ENCODE measurements at regions not wholly inside any gene's neighbourhood (a gene's known extent, or its start where the extent isn't known, plus 50 kb on each side); places are given as distances from the start of the nearest gene placed in this dataset.

GRCh38 chr22:48398181-48398905, 1429.3 kb downstream of the BRD1 start:
- DNase-seq (ENCODE audit: low read depth in 1 of 2, low spot score in 1 of 2) = no peak
- in situ Hi-C loops (cut with HindIII; ENCODE audit: low pct_unique_long_range_greater_than_20kb, low sequenced_read_pairs) = no loop called here
- TF ChIP-seq JUND (IDR thresholded peaks at IDR 0.05; ENCODE audit: low read depth) = no peak

- DNase-seq (ENCODE audit: low read depth in 1 of 2, low spot score in 1 of 2) = no peak
- in situ Hi-C loops (cut with HindIII; ENCODE audit: low pct_unique_long_range_greater_than_20kb, low sequenced_read_pairs) = no loop called here
- no peak for TF ChIP-seq JUND (IDR thresholded peaks at IDR 0.05; ENCODE audit: low read depth)
These were observed 1430.0 kb downstream of the BRD1 start for GRCh38 chr22:48397531-48398180.

- TF ChIP-seq JUND (IDR thresholded peaks at IDR 0.05; ENCODE audit: low read depth) = no peak
- in situ Hi-C loops (cut with HindIII; ENCODE audit: low pct_unique_long_range_greater_than_20kb, low sequenced_read_pairs) = no loop called here
- no peak for DNase-seq (ENCODE audit: low read depth in 1 of 2, low spot score in 1 of 2)
These were observed 1430.7 kb downstream of the BRD1 start for GRCh38 chr22:48396785-48397530.

- no peak for DNase-seq (ENCODE audit: low read depth in 1 of 2, low spot score in 1 of 2)
- in situ Hi-C loops (cut with HindIII; ENCODE audit: low pct_unique_long_range_greater_than_20kb, low sequenced_read_pairs) = no loop called here
- TF ChIP-seq JUND (IDR thresholded peaks at IDR 0.05; ENCODE audit: low read depth) = no peak
These were observed 1431.4 kb downstream of the BRD1 start for GRCh38 chr22:48396091-48396784.

GRCh38 chr22:48395201-48395600, 1432.5 kb downstream of the BRD1 start:
- no peak for DNase-seq (ENCODE audit: low read depth in 1 of 2, low spot score in 1 of 2)
- in situ Hi-C loops (cut with HindIII; ENCODE audit: low pct_unique_long_range_greater_than_20kb, low sequenced_read_pairs) = no loop called here
- TF ChIP-seq JUND (IDR thresholded peaks at IDR 0.05; ENCODE audit: low read depth) = no peak

GRCh38 chr22:48394787-48395186, 1432.9 kb downstream of the BRD1 start:
- TF ChIP-seq JUND (IDR thresholded peaks at IDR 0.05; ENCODE audit: low read depth) = no peak
- no peak for DNase-seq (ENCODE audit: low read depth in 1 of 2, low spot score in 1 of 2)
- in situ Hi-C loops (cut with HindIII; ENCODE audit: low pct_unique_long_range_greater_than_20kb, low sequenced_read_pairs) = no loop called here

GRCh38 chr22:48393885-48394284, 1433.8 kb downstream of the BRD1 start:
- in situ Hi-C loops (cut with HindIII; ENCODE audit: low pct_unique_long_range_greater_than_20kb, low sequenced_read_pairs) = no loop called here
- DNase-seq (ENCODE audit: low read depth in 1 of 2, low spot score in 1 of 2) = no peak
- no peak for TF ChIP-seq JUND (IDR thresholded peaks at IDR 0.05; ENCODE audit: low read depth)

GRCh38 chr22:48393041-48393370, 1434.7 kb downstream of the BRD1 start:
- in situ Hi-C loops (cut with HindIII; ENCODE audit: low pct_unique_long_range_greater_than_20kb, low sequenced_read_pairs) = no loop called here
- no peak for TF ChIP-seq JUND (IDR thresholded peaks at IDR 0.05; ENCODE audit: low read depth)
- no peak for DNase-seq (ENCODE audit: low read depth in 1 of 2, low spot score in 1 of 2)

- no peak for TF ChIP-seq JUND (IDR thresholded peaks at IDR 0.05; ENCODE audit: low read depth)
- in situ Hi-C loops (cut with HindIII; ENCODE audit: low pct_unique_long_range_greater_than_20kb, low sequenced_read_pairs) = no loop called here
- no peak for DNase-seq (ENCODE audit: low read depth in 1 of 2, low spot score in 1 of 2)
These were observed 1435.9 kb downstream of the BRD1 start for GRCh38 chr22:48391820-48392219.

GRCh38 chr22:48391171-48391711, 1436.4 kb downstream of the BRD1 start:
- no peak for TF ChIP-seq JUND (IDR thresholded peaks at IDR 0.05; ENCODE audit: low read depth)
- DNase-seq (ENCODE audit: low read depth in 1 of 2, low spot score in 1 of 2) = no peak
- in situ Hi-C loops (cut with HindIII; ENCODE audit: low pct_unique_long_range_greater_than_20kb, low sequenced_read_pairs) = no loop called here

GRCh38 chr22:48389916-48390315, 1437.8 kb downstream of the BRD1 start:
- no peak for TF ChIP-seq JUND (IDR thresholded peaks at IDR 0.05; ENCODE audit: low read depth)
- DNase-seq (ENCODE audit: low read depth in 1 of 2, low spot score in 1 of 2) = no peak
- in situ Hi-C loops (cut with HindIII; ENCODE audit: low pct_unique_long_range_greater_than_20kb, low sequenced_read_pairs) = no loop called here

- TF ChIP-seq JUND (IDR thresholded peaks at IDR 0.05; ENCODE audit: low read depth) = no peak
- in situ Hi-C loops (cut with HindIII; ENCODE audit: low pct_unique_long_range_greater_than_20kb, low sequenced_read_pairs) = no loop called here
- DNase-seq (ENCODE audit: low read depth in 1 of 2, low spot score in 1 of 2) = no peak
These were observed 1445.5 kb downstream of the BRD1 start for GRCh38 chr22:48382197-48382596.
